Colonic mucosa (tissue), 4 donors: ENCODE measurements at regions not wholly inside any gene's neighbourhood (a gene's known extent, or its start where the extent isn't known, plus 50 kb on each side); places are given as distances from the start of the nearest gene placed in this dataset.

Experiments used
- DNase-seq: peaks from one replicate; pipeline ENCODE4 v3.0.0-alpha.2; 2020
- H3K27ac ChIP-seq: fragments of 200-600 bp; one replicate; pipeline ENCODE4 v1.8.0; 2021
- H3K27me3 ChIP-seq: fragments of 200-600 bp; one replicate; pipeline ENCODE4 v1.8.0; 2021
- H3K36me3 ChIP-seq: fragments of 200-600 bp; one replicate; pipeline ENCODE4 v1.8.0; 2021
- H3K4me1 ChIP-seq: fragments of 200-600 bp; one replicate; pipeline ENCODE4 v1.8.0; 2021; ENCODE audit warnings: mild to moderate bottlenecking
- H3K4me3 ChIP-seq: fragments of 200-600 bp; one replicate; pipeline ENCODE4 v1.8.0; 2021
- H3K9ac ChIP-seq, 2 donors: one replicate each; pipeline ENCODE4 v1.7.0; 2013; ENCODE audit warnings: control low read depth in 2 of 2, low read depth in 2 of 2, low read length in 2 of 2
- H3K9me3 ChIP-seq: fragments of 200-600 bp; one replicate; pipeline ENCODE4 v1.8.0; 2021
- intact Hi-C: fragments of 100-400 bp; cut with DNase I; formaldehyde crosslinking; loops from one replicate; pipeline ENCODE4 v1.14.1; 2022
- TF ChIP-seq, protein P1 (sequence below): fragments of 200-600 bp; IDR thresholded peaks from one replicate; pipeline ENCODE4 v1.8.0; 2022; ENCODE audit warnings: antibody characterized with exemption, mild to moderate bottlenecking
- donor health status: healthy.
- donor health status: DM: no; HTN: no; CAD: no.
- donor health status: DM: no; HTN: no; CAD: no.

DNA sequence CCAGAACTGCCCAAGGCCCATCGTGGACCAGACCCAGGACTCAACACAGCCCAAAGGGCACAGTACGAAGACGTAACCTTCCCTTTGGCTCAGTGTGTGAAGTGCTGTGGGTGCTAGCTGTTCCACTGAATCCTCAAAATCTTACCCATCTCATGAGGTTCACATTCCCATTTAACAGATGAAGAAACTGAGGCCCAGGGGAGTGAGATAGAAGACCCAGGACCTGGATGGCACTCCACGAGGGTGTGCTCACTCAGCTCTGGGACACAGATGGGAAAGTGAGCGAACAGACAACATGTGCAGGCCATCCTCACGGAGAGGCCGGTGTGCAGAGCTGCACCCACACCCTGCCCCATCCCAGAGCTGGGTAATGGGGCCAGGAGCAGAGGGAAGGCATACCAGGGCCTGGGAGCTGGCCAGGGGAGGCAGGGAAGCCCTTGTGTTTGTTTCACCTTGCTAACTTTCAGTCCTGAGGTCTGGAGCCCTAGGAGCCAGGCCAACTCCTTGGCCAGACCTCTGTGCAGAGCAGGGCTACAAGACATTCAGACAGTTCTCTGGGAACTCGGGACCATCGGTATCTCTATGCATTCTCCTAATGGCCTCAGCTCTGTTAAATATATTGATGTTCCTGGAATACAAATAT is 100.3 kb upstream of the ZMIZ1 start:
- Histone ChIP-seq H3K4me3 (no peak overlapping the region), H3K27me3 (no peaks in the 10 kb centered on the region), H3K4me1 (no peaks in the 10 kb centered on the region), H3K9me3 (no peaks in the 10 kb centered on the region), H3K9ac (no peak overlapping the region), H3K36me3 (no peaks in the 10 kb centered on the region), H3K27ac (no peak overlapping the region)
- no peak for DNase-seq
- intact Hi-C loops = no loop called here
- TF ChIP-seq, protein P1, sequence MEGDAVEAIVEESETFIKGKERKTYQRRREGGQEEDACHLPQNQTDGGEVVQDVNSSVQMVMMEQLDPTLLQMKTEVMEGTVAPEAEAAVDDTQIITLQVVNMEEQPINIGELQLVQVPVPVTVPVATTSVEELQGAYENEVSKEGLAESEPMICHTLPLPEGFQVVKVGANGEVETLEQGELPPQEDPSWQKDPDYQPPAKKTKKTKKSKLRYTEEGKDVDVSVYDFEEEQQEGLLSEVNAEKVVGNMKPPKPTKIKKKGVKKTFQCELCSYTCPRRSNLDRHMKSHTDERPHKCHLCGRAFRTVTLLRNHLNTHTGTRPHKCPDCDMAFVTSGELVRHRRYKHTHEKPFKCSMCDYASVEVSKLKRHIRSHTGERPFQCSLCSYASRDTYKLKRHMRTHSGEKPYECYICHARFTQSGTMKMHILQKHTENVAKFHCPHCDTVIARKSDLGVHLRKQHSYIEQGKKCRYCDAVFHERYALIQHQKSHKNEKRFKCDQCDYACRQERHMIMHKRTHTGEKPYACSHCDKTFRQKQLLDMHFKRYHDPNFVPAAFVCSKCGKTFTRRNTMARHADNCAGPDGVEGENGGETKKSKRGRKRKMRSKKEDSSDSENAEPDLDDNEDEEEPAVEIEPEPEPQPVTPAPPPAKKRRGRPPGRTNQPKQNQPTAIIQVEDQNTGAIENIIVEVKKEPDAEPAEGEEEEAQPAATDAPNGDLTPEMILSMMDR = no peak

DNA sequence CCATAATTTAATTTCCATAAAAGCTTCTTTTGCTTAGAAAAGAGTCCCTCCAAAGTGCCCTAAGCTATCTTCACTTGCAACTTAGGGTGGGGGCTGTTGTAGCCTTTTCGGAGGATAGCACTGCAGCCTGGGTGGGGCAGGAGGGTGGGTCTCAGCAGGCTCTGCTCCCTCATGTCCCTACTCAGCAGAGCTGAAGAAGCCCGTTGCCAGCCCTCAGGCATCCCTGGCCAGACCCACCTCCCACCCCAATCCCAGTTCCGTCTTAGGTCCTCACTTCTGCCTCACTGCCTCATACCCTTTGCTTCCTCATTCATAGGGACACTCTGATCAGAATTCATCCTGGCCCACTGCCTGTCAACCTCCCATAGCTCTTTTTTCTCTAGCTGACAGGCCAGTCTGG is 99.8 kb upstream of the ZMIZ1 start:
- Histone ChIP-seq H3K27me3 (no peaks in the 10 kb centered on the region), H3K27ac (no peak overlapping the region), H3K9me3 (no peaks in the 10 kb centered on the region), H3K4me1 (no peaks in the 10 kb centered on the region), H3K9ac (no peak overlapping the region), H3K36me3 (no peaks in the 10 kb centered on the region), H3K4me3 (no peak overlapping the region)
- TF ChIP-seq, protein P1 = no peak
- intact Hi-C loops = no loop called here
- DNase-seq = no peak

DNA sequence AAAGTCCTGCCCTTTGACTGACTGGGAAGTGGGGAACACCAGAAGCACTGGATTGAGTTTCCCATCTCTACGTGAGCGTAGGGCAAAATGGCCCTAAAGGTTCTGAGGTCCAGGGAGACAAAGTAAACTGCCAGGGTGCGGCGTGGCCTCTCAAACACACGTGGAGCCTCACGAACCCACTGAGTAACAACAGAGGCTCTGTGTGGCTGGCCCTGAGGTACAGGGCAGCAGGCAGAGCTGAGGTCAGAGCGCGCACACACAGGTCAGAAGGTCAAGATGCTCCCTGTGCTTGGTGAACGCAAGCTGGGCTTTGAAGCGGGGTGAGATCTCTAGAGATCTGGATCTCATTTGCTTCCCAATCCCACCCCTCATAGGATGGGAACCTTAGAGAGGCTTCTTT is 99.0 kb upstream of the ZMIZ1 start:
- Histone ChIP-seq H3K36me3 (no peaks in the 10 kb centered on the region), H3K27ac (no peak overlapping the region), H3K4me1 (peaks cover 4% of the 10 kb centered on the region), H3K4me3 (no peak overlapping the region), H3K27me3 (no peaks in the 10 kb centered on the region), H3K9me3 (no peaks in the 10 kb centered on the region), H3K9ac (no peak overlapping the region)
- intact Hi-C loops = loop anchor here (10.0 kb wide), 1 partner anchor 225 kb away; no protein-coding TSS in a partner anchor
- TF ChIP-seq, protein P1 = no peak
- DNase-seq = no peak

DNA sequence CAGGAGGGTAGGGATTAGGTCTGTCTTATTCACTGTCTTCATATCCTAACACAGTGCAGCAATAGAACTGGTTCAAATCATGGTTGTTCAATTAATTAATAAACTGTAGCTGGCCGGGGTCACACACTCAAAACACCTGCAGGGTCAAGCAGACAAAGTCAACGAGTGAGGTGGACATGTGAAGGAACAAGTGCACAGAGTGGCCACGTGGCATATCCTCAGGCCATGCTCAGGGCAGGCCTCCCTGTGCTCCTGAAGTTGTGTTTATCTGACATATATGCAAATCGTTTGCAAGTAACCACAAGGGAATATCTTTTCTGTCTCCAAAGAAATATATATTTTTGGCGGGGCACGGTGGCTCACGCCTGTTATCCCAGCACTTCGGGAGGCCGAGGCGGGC is 98.5 kb upstream of the ZMIZ1 start:
- TF ChIP-seq, protein P1 = no peak
- no peak for DNase-seq
- Histone ChIP-seq H3K4me3 (no peak overlapping the region), H3K9ac (no peak overlapping the region), H3K4me1 (peaks cover 5% of the 10 kb centered on the region), H3K36me3 (no peaks in the 10 kb centered on the region), H3K9me3 (no peaks in the 10 kb centered on the region), H3K27ac (no peak overlapping the region), H3K27me3 (no peaks in the 10 kb centered on the region)
- intact Hi-C loops = loop anchor here (10.0 kb wide), 1 partner anchor 225 kb away; no protein-coding TSS in a partner anchor

DNA sequence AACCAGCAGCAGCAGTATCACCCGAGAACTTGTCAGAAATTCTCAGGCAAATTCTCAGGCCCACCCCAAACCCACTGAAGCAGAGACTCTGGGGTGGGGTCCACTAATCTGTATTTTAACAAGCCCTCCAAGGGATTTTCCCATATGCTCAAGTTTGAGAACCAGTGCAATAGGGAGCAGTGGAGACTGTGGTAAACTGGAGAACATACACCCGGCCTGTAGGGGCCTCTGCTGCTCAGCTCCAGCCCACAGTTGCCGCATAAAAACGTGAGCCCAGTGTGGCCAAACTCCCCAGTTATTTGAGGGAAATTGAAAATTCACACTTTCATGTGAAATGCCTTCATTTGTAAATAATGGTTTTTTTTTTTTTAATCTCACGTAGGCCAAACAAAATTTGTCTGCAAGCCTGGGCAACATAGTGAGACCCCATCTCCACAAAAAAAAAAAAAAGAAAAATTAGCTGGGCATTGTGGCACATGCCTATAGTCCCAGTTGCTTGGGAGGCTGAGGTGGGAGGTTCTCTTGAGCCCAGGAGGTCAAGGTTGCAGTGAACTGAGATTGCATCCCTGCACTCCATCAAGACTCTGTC is 97.6 kb upstream of the ZMIZ1 start:
- intact Hi-C loops = loop anchor here (10.0 kb wide), 1 partner anchor 224 kb away; no protein-coding TSS in a partner anchor
- TF ChIP-seq, protein P1 = no peak
- DNase-seq = no peak
- Histone ChIP-seq H3K4me3 (no peak overlapping the region), H3K9me3 (no peaks in the 10 kb centered on the region), H3K36me3 (no peaks in the 10 kb centered on the region), H3K27ac (no peak overlapping the region), H3K4me1 (peaks cover 5% of the 10 kb centered on the region), H3K27me3 (no peaks in the 10 kb centered on the region), H3K9ac (no peak overlapping the region)
